Esophagus squamous epithelium (tissue), 4 donors: ENCODE measurements at regions not wholly inside any gene's neighbourhood (a gene's known extent, or its start where the extent isn't known, plus 50 kb on each side); places are given as distances from the start of the nearest gene placed in this dataset.

Experiments used
- POLR2A ChIP-seq, 4 donors: fragments of 450-650 bp; IDR thresholded peaks; one replicate each; pipeline ENCODE4 v1.6.1; 2017; ENCODE audit warnings: antibody characterized with exemption in 4 of 4, mild to moderate bottlenecking in 4 of 4, moderate library complexity in 3 of 4
- TF ChIP-seq, protein P1 (sequence below), 6 experiments: fragments of 450-650 bp in 4 of 6; fragments of 200-600 bp in 2 of 6; sonication (generic) in 2 of 6; IDR thresholded peaks; one replicate each; pipeline ENCODE4 v1.5.1; 2016 to 2019; ENCODE audit warnings: antibody characterized with exemption in 6 of 6, mild to moderate bottlenecking in 4 of 6, moderate library complexity in 4 of 6

- TF ChIP-seq, protein P1, sequence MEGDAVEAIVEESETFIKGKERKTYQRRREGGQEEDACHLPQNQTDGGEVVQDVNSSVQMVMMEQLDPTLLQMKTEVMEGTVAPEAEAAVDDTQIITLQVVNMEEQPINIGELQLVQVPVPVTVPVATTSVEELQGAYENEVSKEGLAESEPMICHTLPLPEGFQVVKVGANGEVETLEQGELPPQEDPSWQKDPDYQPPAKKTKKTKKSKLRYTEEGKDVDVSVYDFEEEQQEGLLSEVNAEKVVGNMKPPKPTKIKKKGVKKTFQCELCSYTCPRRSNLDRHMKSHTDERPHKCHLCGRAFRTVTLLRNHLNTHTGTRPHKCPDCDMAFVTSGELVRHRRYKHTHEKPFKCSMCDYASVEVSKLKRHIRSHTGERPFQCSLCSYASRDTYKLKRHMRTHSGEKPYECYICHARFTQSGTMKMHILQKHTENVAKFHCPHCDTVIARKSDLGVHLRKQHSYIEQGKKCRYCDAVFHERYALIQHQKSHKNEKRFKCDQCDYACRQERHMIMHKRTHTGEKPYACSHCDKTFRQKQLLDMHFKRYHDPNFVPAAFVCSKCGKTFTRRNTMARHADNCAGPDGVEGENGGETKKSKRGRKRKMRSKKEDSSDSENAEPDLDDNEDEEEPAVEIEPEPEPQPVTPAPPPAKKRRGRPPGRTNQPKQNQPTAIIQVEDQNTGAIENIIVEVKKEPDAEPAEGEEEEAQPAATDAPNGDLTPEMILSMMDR (IDR thresholded peaks at IDR 0.05) = no peak
- TF ChIP-seq POLR2A (IDR thresholded peaks at IDR 0.05) = no peak
Measured at GRCh38 chr11:106173291-106173690, 95.8 kb downstream of the AASDHPPT start.
